AG09309 (cell line): ENCODE measurements at regions not wholly inside any gene's neighbourhood (a gene's known extent, or its start where the extent isn't known, plus 50 kb on each side); places are given as distances from the start of the nearest gene placed in this dataset.

Experiments used
- DNase-seq: peaks from one replicate; pipeline ENCODE4 v3.0.0-alpha.2; 2010; ENCODE audit warnings: low read depth
- H3K4me3 ChIP-seq: 2 replicates; pipeline ENCODE4 v1.5.1; 2011; ENCODE audit warnings: mild to moderate bottlenecking, low read depth, low read length, moderate library complexity; ENCODE audit not compliant: control insufficient read depth
- TF ChIP-seq, protein P1 (sequence below): IDR thresholded peaks from 2 replicates; pipeline ENCODE4 v1.5.1; 2011; ENCODE audit warnings: mild to moderate bottlenecking, low read depth, low read length, inconsistent platforms; ENCODE audit not compliant: insufficient read depth, control insufficient read depth; ENCODE audit errors: missing control alignments

DNA sequence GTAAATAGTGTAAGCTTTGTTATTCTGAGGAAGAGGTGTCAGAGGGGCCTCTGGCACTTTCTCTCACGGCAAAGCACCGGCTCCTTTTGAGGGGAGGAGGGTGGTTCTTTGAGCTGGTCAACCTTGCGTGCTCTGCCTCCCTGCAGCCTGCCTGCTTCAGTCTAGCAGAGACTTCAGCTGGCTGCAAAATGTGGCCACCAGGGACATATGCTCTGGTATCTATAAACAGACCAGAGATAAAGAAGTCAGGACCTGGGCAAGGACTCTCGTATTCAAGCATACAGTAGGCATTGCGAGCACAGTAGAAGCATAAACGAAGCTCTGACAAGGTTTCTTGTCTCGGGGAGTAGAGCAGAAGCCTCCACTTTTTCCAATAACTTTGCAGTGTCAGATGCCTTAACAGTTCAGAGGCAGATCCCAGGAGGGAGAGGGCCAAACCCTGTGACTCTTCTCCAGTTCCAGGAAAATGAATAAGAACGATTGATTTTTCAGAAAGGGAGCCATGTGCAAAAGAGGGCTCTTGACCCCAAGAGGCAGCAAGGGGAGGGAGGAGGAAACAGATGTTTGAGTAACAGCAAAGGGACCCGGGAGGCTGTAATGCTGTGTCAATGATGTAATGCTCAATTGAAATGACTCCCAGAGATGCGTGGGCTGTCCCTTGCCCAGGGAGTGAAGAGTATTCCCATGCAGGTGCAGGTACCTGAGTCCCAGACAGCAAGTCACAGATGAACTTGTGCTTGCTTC is 57.9 kb upstream of the TEX13D start:
- no peak overlapping the region for H3K4me3 ChIP-seq
- no peak for DNase-seq
- TF ChIP-seq, protein P1, sequence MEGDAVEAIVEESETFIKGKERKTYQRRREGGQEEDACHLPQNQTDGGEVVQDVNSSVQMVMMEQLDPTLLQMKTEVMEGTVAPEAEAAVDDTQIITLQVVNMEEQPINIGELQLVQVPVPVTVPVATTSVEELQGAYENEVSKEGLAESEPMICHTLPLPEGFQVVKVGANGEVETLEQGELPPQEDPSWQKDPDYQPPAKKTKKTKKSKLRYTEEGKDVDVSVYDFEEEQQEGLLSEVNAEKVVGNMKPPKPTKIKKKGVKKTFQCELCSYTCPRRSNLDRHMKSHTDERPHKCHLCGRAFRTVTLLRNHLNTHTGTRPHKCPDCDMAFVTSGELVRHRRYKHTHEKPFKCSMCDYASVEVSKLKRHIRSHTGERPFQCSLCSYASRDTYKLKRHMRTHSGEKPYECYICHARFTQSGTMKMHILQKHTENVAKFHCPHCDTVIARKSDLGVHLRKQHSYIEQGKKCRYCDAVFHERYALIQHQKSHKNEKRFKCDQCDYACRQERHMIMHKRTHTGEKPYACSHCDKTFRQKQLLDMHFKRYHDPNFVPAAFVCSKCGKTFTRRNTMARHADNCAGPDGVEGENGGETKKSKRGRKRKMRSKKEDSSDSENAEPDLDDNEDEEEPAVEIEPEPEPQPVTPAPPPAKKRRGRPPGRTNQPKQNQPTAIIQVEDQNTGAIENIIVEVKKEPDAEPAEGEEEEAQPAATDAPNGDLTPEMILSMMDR = no peak

- H3K4me3 ChIP-seq = no peak overlapping the region
- DNase-seq = no peak
- TF ChIP-seq, protein P1 = no peak
Observed at GRCh38 chrX:124275182-124275894, 57.1 kb upstream of the TEX13D start.

DNA sequence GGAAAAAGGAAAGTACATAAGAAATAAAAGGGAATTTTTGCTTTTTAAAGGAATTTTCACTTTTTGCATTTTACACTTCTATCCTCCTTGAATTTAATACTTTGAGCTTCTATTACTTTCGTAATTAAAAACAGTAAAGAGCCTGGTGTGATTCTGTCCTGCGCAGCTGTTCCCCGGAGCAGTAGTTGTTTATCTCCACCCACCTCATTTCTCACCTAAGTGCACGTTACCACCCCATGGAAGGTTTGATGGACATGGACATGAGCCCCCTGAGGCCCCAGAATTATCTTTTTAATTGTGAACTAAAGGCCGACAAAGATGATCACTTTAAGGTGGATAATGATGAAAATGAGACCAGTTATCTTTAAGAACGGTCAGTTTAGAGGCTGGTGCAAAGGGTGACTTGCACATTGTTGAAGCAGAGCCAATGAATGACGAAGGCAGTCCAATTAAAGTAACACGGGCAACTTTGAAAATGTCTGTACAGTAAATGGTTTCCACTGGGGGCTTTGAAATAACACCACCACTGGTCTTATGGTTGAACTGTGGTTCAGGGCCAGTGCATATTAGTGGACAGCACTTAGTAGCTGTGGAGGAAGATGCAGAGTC is 52.1 kb upstream of the TEX13D start:
- H3K4me3 ChIP-seq = no peak overlapping the region
- DNase-seq = no peak
- TF ChIP-seq, protein P1 = no peak

GRCh38 chrX:124282580-124282979 is 49.9 kb upstream of the TEX13D start:
- no peak overlapping the region for H3K4me3 ChIP-seq
- TF ChIP-seq, protein P1 = no peak
- DNase-seq = no peak
